Left kidney (tissue), 1 donor: ENCODE measurements at regions not wholly inside any gene's neighbourhood (a gene's known extent, or its start where the extent isn't known, plus 50 kb on each side); places are given as distances from the start of the nearest gene placed in this dataset.

Source experiments
- DNase-seq: peaks from one replicate; pipeline ENCODE4 v3.0.0-alpha.2; 2013

DNA sequence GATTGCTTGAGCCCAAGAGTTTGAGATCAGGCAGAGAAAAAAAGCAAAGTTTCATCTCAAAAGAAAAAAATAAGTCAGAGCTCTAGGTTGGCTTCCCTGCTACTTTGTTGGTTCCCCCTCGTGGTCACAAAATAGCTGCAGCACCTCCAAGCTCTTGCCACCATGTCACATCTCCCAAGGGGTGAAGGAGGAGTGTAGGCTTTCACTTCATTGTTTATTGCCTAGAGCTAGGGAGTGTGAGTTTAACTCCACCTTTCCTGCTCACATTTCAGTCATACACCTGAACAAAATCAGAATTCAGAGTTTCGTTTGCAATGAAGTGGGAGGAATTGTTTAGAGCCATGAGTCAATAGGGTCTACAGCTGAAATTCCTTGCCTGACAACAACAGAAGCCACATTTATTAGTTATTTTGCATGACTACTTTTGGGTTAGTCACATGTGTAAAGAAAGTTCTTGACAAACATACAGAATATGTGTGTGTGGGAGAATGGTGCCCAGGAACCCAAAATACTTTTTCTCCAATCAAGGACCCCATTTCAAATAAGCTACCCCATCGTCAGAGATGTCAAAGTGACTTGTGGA is 56.2 kb upstream of the UFL1 start:
- no peak for DNase-seq

DNA sequence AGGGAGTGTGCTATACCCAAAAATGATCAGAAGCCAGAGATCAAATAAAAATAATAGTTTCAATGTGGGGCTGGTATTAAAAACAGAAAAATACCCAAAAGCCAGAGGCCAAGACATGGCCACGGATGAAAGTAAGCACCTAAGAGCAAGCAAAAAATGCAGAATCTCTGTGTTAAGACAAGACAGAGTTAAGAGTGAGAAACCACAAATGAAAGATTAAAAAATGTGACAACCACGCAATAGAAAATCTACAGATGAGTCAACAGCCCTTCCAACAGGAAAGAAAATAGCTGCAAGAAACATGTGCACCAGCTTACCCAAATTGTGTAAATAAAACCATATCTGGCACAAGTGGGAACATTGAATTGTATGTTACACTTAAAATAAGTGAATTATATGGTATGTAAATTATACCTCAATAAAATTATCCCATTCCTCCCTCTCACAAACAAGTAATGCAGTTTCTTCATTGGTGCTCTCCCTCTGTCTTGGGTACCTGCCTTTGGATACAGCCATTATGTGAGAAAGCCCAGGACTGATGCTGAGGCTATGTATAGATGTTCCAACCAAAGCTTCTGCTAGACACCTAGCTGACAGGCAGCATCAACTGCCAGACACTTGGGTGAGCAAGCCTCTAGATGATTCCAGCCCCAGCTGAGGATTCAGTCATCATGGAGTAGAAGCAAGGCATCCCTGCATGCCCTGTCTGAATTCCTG is 55.3 kb upstream of the UFL1 start:
- no peak for DNase-seq

DNA sequence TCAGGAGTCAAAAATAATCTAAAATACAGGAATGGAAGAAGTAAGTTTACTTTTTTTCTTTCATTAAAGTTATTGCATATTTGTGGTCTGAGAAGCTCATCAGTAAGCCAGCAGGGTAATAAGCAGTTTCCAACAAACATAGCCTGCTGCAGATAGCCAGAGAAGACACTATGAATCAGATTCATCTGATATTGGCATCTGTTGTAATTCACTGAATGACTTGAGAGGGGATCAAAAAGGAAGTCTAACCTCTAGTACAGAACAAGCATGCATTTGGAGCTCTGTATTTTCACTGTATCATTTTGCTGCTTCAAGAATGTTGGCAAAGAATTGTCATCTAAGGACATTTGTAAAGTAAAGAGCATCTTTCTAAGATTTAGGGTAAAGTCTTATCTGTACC is 53.8 kb upstream of the UFL1 start:
- no peak for DNase-seq

DNA sequence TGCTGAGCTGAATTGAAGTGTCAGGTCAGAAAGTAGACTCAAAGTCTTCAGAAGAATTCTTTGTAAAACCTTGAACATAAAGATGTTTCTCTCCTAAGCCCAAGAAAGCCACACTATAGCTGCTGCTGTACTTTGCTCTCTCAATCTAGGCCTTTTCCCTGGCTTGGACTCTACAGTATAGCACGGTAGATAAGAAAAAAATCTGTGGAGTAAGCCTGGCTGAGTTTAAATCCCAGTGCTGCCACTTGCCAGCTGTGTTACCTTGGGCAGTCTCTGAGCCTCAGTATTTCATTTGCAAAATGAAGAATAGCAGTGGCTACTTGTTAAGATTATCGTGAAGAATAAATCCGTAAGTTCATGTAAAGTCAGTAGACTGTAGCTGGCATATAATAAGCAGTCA is 53.3 kb upstream of the UFL1 start:
- DNase-seq = no peak

DNA sequence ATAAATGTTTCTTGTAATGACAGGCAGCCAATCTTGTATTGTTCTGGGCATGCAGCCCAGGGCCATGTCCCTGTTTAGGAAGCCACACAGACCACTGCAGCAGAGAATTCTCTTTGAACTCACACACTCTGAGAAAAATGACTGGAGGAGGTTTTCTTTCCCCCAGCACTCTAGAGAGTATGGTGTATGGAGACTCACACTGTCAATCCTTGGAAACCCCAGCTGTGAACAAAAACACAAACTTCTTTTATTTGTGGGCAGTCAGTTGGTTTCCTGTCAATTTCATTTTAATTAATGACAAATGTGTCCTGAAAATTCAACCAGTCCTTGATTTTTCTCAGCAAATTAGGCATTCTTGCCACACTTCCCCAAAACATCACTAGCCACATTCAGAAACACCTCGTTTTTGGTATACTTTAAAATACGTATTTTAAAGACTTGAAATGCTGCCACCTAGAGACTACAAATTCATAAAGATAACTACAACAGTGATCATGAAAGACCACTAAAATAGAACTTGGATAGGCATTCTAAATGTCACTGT is 52.9 kb upstream of the UFL1 start:
- no peak for DNase-seq

DNA sequence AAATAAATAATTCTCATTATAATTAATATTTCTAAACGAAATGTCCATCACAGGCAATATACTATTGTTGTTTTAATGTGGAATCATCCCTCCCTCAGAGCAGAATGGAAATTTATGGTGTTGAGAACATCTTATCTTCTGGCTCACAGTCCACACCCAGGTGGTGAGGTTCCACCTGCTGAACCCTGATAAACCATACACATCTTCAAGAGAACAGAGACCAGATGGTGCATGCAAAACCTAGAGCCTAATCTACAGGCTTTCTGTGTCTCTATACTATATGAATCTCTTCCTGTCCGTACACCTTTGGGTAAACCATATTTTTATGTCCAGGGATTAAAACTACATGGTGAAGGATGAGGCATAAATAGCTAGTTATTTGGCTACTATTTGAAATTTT is 52.3 kb upstream of the UFL1 start:
- DNase-seq = no peak

DNA sequence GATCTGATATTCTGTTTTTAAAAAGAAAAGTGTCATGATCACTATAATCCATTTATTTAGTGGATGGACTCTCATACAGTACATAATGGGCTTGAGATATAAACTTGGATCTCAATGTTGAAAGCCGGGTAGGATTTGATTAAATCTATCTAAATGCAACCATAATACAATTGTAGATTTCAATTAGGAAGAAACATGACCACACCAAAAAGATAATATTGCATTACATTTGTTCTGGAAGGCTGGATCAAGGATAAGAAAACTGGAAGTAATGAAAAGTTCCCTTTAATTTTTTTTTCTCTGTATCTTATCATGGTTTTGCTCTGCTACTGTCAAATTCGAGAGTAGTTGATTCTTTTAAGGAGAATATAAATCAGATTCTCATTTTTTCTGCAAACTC is 51.3 kb upstream of the UFL1 start:
- DNase-seq = no peak
